Muscle layer of duodenum (tissue), 2 donors: ENCODE measurements at regions not wholly inside any gene's neighbourhood (a gene's known extent, or its start where the extent isn't known, plus 50 kb on each side); places are given as distances from the start of the nearest gene placed in this dataset.

Experiments used
- H3K27ac ChIP-seq: one replicate; pipeline ENCODE4 v1.7.0; 2013; ENCODE audit warnings: mild to moderate bottlenecking, low read length
- H3K27me3 ChIP-seq: one replicate; pipeline ENCODE4 v1.7.0; 2013; ENCODE audit warnings: low read depth, mild to moderate bottlenecking, control low read depth, low read length
- H3K36me3 ChIP-seq, 2 donors: one replicate each; pipeline ENCODE4 v1.7.0; 2013; ENCODE audit warnings: low read length in 2 of 2, control low read depth in 1 of 2, mild to moderate bottlenecking in 1 of 2; ENCODE audit not compliant: insufficient read depth in 2 of 2, control insufficient read depth in 1 of 2
- H3K4me1 ChIP-seq, 2 donors: one replicate each; pipeline ENCODE4 v1.7.0; 2013; ENCODE audit warnings: low read length in 2 of 2, mild to moderate bottlenecking in 2 of 2, control low read depth in 1 of 2, moderate library complexity in 1 of 2; ENCODE audit not compliant: insufficient read depth in 2 of 2, control insufficient read depth in 1 of 2
- H3K4me3 ChIP-seq, 2 donors: one replicate each; pipeline ENCODE4 v1.7.0; 2013; ENCODE audit warnings: low read length in 2 of 2, low read depth in 1 of 2, mild to moderate bottlenecking in 1 of 2
- H3K9me3 ChIP-seq, 2 donors: one replicate each; pipeline ENCODE4 v1.7.0; 2013; ENCODE audit warnings: low read length in 2 of 2, control low read depth in 1 of 2, mild to moderate bottlenecking in 1 of 2; ENCODE audit not compliant: control insufficient read depth in 1 of 2
- donor health status: healthy.

DNA sequence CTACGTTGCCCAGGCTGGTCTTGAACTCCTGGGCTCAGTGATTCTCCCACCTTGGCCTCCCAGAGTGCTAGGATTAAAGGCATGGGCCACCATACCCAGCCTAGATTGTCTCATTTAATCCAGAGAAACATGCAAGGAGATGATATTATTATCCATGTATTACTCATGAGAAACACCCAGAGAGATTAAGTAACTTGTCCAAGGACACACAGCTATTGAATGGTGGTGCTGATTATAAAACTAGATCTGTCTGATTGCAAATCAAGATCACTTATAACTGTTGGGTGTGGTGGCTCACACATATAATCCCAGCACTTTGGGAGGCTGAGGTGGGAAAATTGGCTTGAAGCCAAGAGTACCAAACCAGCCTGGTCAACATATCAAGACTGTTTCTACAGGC, 94.4 kb upstream of the ZNF217 start:
- H3K9me3 ChIP-seq, result no peaks in the 10 kb centered on the region
- H3K4me1 ChIP-seq, result peaks cover 0 to 4% of the 10 kb centered on the region in 2 donors
- H3K27ac ChIP-seq, result no peak overlapping the region
- no peak overlapping the region for H3K4me3 ChIP-seq
- H3K27me3 ChIP-seq, result no peaks in the 10 kb centered on the region
- no peaks in the 10 kb centered on the region for H3K36me3 ChIP-seq

- no peak overlapping the region for H3K27ac ChIP-seq
- H3K36me3 ChIP-seq, result no peaks in the 10 kb centered on the region
- H3K27me3 ChIP-seq, result no peaks in the 10 kb centered on the region
- no peaks in the 10 kb centered on the region for H3K4me1 ChIP-seq
- no peaks in the 10 kb centered on the region for H3K9me3 ChIP-seq
- H3K4me3 ChIP-seq, result no peak overlapping the region
These were observed 91.5 kb upstream of the ZNF217 start for GRCh38 chr20:53685070-53685595.

DNA sequence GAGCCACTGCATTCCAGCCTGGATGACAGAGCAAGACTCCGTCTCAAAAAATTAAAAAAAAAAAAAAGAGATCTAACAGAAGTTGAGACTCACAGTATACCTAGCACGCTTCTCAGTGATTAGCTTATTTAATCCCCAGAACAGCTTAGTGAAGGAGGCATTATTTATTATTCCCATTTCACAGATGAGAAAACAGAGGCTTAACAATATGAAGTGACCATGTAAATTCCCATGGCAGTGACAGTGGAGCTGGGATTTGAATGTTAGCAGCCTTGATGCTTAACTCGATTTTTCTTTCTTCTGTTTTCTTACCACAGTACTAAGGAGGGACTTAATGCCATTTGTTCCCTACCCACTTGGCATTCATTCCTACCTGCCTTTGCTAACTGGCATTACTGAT, 89.9 kb upstream of the ZNF217 start:
- Histone ChIP-seq H3K4me3 (no peak overlapping the region), H3K27me3 (no peaks in the 10 kb centered on the region), H3K36me3 (no peaks in the 10 kb centered on the region), H3K27ac (no peak overlapping the region), H3K4me1 (peaks cover 3 to 12% of the 10 kb centered on the region in 2 donors), H3K9me3 (no peaks in the 10 kb centered on the region)

- peaks cover 8 to 15% of the 10 kb centered on the region in 2 donors for H3K4me1 ChIP-seq
- no peak overlapping the region for H3K4me3 ChIP-seq
- no peaks in the 10 kb centered on the region for H3K9me3 ChIP-seq
- H3K27me3 ChIP-seq, result no peaks in the 10 kb centered on the region
- H3K36me3 ChIP-seq, result no peaks in the 10 kb centered on the region
- no peak overlapping the region for H3K27ac ChIP-seq
These were observed 87.9 kb upstream of the ZNF217 start for GRCh38 chr20:53681352-53682212.

GRCh38 chr20:53679597-53680309, 86.1 kb upstream of the ZNF217 start:
- Histone ChIP-seq H3K9me3 (no peaks in the 10 kb centered on the region), H3K4me1 (peaks cover 8 to 15% of the 10 kb centered on the region in 2 donors), H3K36me3 (no peaks in the 10 kb centered on the region), H3K27me3 (no peaks in the 10 kb centered on the region), H3K4me3 (no peak overlapping the region), H3K27ac (peak overlapping the region; percentile 51)

DNA sequence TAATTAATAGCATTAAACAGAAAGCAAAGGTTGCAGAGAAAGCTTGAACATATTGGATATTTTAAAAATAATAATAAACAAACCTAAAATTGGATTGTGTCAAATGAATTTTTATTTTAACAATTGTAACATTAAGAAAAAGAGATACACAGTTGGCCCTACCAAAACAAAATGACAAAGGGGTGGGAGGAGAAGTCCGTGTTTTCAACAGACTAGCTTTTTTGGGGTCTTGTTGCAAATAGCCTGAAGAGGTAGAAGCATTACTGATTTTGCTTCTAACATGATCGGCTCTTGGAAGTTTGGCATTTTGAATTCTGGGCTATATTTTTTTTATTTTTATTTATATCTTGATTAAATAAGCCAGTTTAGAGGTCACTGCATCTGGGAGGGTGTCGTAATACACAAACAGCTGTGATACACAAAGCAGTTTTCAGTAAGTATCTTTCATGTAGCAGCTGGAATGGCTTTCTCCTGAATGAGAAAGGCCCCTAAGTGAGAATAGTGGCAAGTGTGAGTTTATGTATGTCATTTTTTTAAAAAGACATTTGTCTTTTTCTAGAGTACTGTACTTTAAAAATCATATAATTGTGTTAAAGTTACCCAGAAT, 85.5 kb upstream of the ZNF217 start:
- Histone ChIP-seq H3K9me3 (no peaks in the 10 kb centered on the region), H3K27ac (peak overlapping the region; percentile 51), H3K4me1 (peaks cover 8 to 15% of the 10 kb centered on the region in 2 donors), H3K36me3 (no peaks in the 10 kb centered on the region), H3K27me3 (no peaks in the 10 kb centered on the region), H3K4me3 (no peak overlapping the region)

DNA sequence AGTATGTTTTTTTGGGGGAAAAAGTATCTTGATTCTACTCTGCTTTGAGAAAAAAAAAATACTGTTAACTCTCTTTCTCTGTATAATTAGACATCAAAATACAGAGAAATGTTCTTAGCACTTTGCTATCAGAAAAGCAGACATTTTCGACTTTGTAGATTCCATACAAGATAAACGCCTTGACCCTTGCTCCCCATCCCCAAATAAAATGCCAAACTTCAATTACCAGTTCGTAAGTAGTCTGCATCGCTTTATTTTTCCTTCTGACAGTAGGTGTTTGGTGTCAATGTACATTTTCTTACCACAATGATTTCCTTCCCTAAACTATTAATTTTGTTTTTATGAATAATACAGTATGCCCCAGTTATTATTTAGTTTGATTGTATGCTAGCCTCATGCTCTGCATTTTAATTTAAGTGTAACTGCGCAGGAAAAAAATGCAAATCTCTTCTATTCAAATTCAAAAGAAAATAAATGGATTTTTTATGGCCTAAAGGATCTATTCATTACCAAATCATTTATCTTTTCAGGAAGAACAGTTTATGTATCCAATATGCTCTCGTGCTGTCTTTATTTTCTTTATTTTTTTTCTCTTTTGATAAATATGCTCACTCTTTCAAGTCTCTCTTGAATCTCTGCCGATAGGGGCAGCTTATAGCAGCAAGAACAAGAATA, 84.8 kb upstream of the ZNF217 start:
- Histone ChIP-seq H3K36me3 (no peaks in the 10 kb centered on the region), H3K4me1 (peaks cover 8 to 15% of the 10 kb centered on the region in 2 donors), H3K9me3 (no peaks in the 10 kb centered on the region), H3K27ac (no peak overlapping the region), H3K4me3 (no peak overlapping the region), H3K27me3 (no peaks in the 10 kb centered on the region)

GRCh38 chr20:53677447-53678314, 84.0 kb upstream of the ZNF217 start:
- Histone ChIP-seq H3K27me3 (no peaks in the 10 kb centered on the region), H3K4me3 (no peak overlapping the region), H3K27ac (peak overlapping the region; percentile 36), H3K9me3 (no peaks in the 10 kb centered on the region), H3K4me1 (peaks cover 8 to 15% of the 10 kb centered on the region in 2 donors), H3K36me3 (no peaks in the 10 kb centered on the region)

DNA sequence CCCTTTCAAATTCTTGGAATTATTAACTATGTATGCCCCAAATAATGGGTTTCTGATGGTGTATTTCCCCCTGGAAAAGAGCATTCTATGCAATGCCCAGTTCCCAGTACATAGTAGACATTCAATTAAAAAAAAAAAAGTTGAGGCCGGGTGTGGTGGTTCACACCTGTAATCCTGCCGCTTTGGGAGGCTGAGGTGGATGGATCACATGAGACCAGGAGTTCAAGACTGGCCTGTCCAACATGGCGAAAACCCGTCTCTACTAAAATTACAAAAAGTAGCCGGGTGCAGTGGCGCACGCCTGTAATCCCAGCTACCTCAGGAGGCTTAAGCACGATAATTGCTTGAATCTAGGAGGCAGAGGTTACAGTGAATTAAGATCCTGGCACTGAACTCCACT, 83.3 kb upstream of the ZNF217 start:
- Histone ChIP-seq H3K36me3 (no peaks in the 10 kb centered on the region), H3K27me3 (no peaks in the 10 kb centered on the region), H3K4me1 (peaks cover 8 to 15% of the 10 kb centered on the region in 2 donors), H3K27ac (no peak overlapping the region), H3K9me3 (no peaks in the 10 kb centered on the region), H3K4me3 (no peak overlapping the region)

DNA sequence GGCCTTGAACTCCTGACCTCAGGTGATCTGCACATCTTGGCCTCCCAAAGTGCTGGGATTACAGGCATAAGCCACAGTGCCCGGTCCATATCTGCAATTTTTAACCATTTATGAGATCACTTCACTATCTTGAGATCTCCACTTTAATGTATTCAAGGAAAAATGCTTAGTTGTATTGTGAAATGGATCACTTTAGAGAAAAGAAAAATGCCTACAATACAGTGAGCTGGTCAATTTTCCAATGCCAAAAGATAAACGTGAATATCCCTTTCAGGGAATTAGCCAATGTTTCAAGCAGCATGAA, 82.8 kb upstream of the ZNF217 start:
- Histone ChIP-seq H3K4me3 (no peak overlapping the region), H3K4me1 (peaks cover 8 to 15% of the 10 kb centered on the region in 2 donors), H3K9me3 (no peaks in the 10 kb centered on the region), H3K27me3 (no peaks in the 10 kb centered on the region), H3K36me3 (no peaks in the 10 kb centered on the region), H3K27ac (no peak overlapping the region)
